ENCODE measurements at regions not wholly inside any gene's neighbourhood (a gene's known extent, or its start where the extent isn't known, plus 50 kb on each side); places are given as distances from the start of the nearest gene placed in this dataset.

- no peak for DNase-seq
Measured at GRCh38 chr12:105539735-105540134, 209.2 kb downstream of the C12orf75 start.

GRCh38 chr12:105547786-105548185 is 217.3 kb downstream of the C12orf75 start:
- no peak for DNase-seq

GRCh38 chr12:105548626-105549025 is 218.1 kb downstream of the C12orf75 start:
- DNase-seq, result no peak

GRCh38 chr12:105552056-105552455 is 221.6 kb downstream of the C12orf75 start:
- DNase-seq, result no peak

DNA sequence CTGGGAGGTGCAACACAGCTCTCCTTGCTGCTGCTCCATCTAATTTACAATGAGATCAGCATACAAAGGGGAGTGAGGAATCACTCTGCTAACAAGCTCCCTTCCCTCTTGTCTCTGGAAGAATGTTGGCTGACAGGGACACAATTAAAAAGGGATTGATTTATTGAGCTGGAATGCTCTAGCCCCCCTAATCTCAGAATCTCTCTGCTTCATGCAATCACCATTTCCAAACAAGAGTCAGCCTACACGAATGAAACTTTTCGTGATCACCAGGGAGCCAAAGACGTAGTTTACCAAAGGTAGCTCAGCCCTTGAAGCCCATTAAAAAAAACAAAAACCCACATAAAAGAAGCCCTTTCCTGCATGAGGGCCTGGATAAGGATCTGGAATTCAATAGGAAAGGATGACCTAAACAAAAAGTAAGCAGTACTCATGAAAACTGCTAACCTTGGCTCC is 223.8 kb downstream of the C12orf75 start:
- DNase-seq, result no peak

- DNase-seq, result no peak
Measured at GRCh38 chr12:105554856-105555255, 224.4 kb downstream of the C12orf75 start.

GRCh38 chr12:105555556-105556295 is 225.2 kb downstream of the C12orf75 start:
- DNase-seq, result peak; percentile 16

DNA sequence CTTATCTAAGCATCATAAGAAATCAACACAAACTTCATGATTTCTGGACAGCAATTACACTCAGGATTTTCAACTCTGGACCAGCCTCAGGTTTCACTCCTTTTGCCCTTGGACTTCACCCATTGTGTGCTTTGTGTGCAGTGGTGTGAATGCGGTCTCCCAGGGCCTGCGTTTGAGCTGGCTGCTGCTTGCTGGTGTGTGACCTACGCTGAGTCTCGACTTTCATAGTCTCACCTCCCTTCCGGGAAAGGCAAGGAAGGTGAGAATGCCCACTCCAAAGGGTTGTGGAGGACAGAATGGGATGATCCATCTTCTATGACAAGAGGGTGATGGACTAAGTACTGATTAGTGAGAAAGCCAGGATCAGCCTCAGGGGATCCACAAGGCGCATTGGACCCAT is 228.8 kb downstream of the C12orf75 start:
- no peak for DNase-seq

DNA sequence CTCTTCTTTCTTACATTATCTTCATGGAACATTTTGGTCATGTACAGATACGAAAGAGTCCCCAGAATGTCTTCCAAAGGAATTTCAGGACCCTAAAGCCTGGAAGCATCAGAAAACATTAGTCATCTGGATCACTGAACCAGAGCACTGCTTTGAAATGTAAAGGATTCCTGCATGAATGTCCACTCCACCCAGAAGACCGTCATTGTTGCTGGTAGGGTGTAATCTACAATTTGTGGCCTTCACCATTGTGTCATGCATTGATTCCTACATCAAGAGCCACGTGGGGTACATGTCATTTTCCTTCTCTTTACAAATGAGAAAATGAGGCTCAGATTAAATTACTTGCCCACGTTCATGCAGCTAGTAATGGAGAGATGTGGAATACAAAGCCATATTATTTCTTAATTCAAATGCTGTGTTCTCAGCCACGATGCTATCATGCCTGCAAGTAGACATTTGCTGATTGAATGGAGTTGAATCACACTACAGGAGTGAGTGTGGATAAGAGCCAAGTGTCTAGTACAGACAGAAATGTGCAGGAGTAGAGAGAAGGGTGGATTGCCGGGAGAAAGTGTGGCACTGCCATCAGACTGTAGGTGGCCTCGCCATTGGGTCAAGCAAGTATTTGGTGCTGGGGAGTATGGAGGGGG is 231.2 kb downstream of the C12orf75 start:
- DNase-seq, result no peak

- DNase-seq, result peak; percentile 89
Measured at GRCh38 chr12:105562199-105562971, 231.9 kb downstream of the C12orf75 start.

- DNase-seq, result no peak
Measured at GRCh38 chr12:105567061-105567460, 236.6 kb downstream of the C12orf75 start.

GRCh38 chr12:105569886-105570285 is 239.4 kb downstream of the C12orf75 start:
- no peak for DNase-seq

GRCh38 chr12:105570944-105571343 is 240.5 kb downstream of the C12orf75 start:
- peak; percentile 33 for DNase-seq

GRCh38 chr12:105573574-105573973 is 243.1 kb downstream of the C12orf75 start:
- no peak for DNase-seq

DNA sequence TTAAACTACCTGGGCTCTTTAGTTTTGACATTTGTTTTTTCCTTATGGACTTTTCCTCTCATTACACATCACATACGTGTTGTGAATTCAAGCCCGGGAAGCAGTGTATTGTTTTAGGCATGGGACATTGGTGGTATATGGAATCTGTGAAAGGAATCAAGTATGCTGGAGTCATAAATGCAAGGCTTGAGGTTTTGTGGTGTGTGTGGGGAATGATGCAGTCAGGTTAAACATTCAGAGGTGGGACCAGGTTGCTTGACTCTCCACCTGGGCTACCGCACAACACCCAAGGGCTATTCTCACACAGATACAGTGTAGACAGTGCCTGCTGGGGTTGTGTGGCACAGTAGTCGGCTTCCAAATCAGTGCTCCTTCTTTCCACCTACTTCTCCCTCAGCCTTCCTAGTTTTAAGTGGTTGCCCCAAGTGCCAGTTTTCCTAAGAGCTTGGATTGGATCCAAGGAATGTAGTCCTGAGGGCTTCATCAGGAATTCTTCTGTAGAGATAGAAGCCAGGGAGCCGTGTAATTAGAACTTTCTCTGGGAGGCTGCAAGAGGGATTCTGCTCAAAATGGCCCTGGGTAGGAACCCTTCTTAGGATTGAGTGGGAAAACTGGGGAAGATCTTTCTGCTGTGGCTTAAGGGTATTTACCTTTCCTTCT is 243.7 kb downstream of the C12orf75 start:
- no peak for DNase-seq

- DNase-seq, result no peak
Measured at GRCh38 chr12:105575235-105575634, 244.7 kb downstream of the C12orf75 start.

DNA sequence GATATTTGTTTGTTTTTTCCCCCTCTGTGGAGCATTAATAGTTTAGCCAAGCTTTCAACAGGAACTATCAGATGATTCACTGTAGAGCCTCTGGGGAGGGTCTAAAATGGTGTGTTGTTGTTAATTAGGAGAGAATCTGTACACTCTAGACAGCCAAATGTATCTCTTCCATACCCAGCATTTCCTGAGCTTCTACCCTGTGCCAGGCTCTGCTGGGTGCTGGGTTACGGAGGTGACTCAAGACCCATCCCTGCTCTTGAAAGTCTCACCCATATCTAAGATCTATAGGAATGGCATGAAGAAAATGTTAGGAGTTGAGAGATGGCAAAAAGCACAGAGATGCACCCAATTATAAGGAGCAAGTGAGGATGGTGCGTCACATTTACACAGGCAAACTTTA is 245.8 kb downstream of the C12orf75 start:
- DNase-seq, result no peak

DNA sequence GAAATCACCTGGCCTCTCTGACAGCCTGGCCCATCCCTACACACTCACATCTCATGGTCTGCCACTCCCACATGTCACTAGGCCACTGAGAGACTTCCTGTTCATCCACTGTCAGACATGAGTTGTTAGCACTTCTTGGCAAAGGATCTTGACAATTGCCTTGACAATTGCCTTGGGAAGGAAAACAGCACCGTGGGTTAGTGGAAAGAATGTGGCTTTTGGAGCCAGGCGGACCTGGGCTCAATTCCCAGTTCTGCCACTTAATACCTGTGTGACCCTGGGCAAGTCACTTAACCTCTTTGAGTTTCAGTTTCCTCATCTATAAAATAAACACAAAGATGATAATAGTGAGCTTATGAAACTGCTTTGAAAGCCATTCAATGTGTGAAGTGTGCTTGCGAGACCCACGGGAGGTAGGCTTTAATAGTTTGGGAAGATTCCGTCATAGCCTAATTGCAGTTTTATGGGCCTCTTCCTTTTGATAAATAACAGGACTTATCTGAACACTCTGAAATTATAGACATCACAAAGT is 250.4 kb downstream of the C12orf75 start:
- DNase-seq, result no peak

- no peak for DNase-seq
Measured at GRCh38 chr12:105581420-105581819, 250.9 kb downstream of the C12orf75 start.

GRCh38 chr12:105585107-105585506 is 254.6 kb downstream of the C12orf75 start:
- no peak for DNase-seq

DNA sequence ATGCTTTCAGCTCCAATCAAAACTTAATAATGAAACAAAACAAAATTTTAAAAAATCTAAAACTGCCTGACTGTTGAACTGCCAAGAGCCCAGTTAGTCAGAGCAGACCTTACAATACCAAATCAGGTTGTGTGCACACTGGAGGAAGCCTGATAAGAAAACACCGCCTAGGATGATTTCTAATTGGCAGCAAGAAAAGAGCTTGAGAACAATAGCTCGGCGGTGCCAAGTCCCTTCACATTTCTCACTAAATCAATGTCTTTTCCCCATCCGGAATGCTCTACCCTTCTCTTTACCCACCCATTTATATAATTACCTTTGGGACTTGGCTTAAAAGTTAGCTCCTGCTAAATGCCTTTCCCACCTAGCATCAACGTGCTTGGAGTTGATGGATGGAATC is 256.7 kb downstream of the C12orf75 start:
- DNase-seq, result no peak

GRCh38 chr12:105588106-105588505 is 257.6 kb downstream of the C12orf75 start:
- DNase-seq, result no peak

DNA sequence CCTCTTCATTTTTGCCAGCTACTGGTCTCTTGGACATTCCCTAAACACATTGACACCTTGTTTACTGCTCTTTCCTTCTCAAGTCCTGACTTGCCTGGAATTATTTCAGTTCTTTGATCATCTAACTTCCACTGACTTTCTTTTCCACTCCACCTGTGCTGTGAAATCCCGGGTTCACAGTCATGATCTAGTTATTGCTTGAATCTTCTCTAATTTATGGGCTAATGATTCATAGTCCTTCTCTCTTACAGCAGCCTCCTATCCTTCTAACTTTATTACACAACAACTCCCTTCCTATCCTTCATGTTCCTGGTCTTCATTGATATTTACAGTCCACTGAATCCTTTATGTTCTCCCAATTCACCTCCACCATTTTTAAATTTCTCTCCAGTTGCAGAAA is 260.1 kb downstream of the C12orf75 start:
- DNase-seq, result no peak
